LoVo (cell line): ENCODE measurements at regions not wholly inside any gene's neighbourhood (a gene's known extent, or its start where the extent isn't known, plus 50 kb on each side); places are given as distances from the start of the nearest gene placed in this dataset.

Experiments used
- DNase-seq: peaks from one replicate; pipeline ENCODE4 v3.0.0-alpha.2; 2016; ENCODE audit warnings: low spot score

GRCh38 chr13:22060187-22060586, 389.3 kb downstream of the FGF9 start:
- DNase-seq: no peak

- DNase-seq: no peak
Observed at GRCh38 chr13:22061371-22061805, 390.5 kb downstream of the FGF9 start.

- DNase-seq: no peak
Observed at GRCh38 chr13:22061806-22062391, 391.0 kb downstream of the FGF9 start.

- no peak for DNase-seq
Observed at GRCh38 chr13:22062478-22063205, 391.8 kb downstream of the FGF9 start.

GRCh38 chr13:22063416-22064124, 392.7 kb downstream of the FGF9 start:
- DNase-seq: no peak

GRCh38 chr13:22064854-22065620, 394.2 kb downstream of the FGF9 start:
- DNase-seq: no peak

GRCh38 chr13:22073718-22074117, 402.8 kb downstream of the FGF9 start:
- no peak for DNase-seq

GRCh38 chr13:22074403-22074802, 403.5 kb downstream of the FGF9 start:
- no peak for DNase-seq

- DNase-seq: no peak
Observed at GRCh38 chr13:22076658-22077057, 405.8 kb downstream of the FGF9 start.

GRCh38 chr13:22077205-22077683, 406.4 kb downstream of the FGF9 start:
- no peak for DNase-seq

- DNase-seq: no peak
Observed at GRCh38 chr13:22077764-22078163, 406.9 kb downstream of the FGF9 start.

GRCh38 chr13:22079961-22080360, 409.1 kb downstream of the FGF9 start:
- DNase-seq: no peak

- DNase-seq: no peak
Observed at GRCh38 chr13:22080832-22081231, 410.0 kb downstream of the FGF9 start.

GRCh38 chr13:22081430-22081829, 410.6 kb downstream of the FGF9 start:
- no peak for DNase-seq

- DNase-seq: no peak
Observed at GRCh38 chr13:22082030-22082429, 411.2 kb downstream of the FGF9 start.

- DNase-seq: no peak
Observed at GRCh38 chr13:22082437-22083100, 411.7 kb downstream of the FGF9 start.

GRCh38 chr13:22085001-22085400, 414.1 kb downstream of the FGF9 start:
- DNase-seq: no peak

- no peak for DNase-seq
Observed at GRCh38 chr13:22086597-22087330, 415.9 kb downstream of the FGF9 start.

- DNase-seq: peak; percentile 24
Observed at GRCh38 chr13:22090106-22090505, 419.2 kb downstream of the FGF9 start.

- no peak for DNase-seq
Observed at GRCh38 chr13:22091222-22091970, 420.5 kb downstream of the FGF9 start.
